ENCODE measurements at regions not wholly inside any gene's neighbourhood (a gene's known extent, or its start where the extent isn't known, plus 50 kb on each side); places are given as distances from the start of the nearest gene placed in this dataset.

- TF ChIP-seq CTCF (optimal IDR thresholded peaks at IDR 0.05 in 1 of 3, IDR thresholded peaks at IDR 0.05 in 1 of 3, conservative IDR thresholded peaks at IDR 0.05 in 1 of 3; ENCODE audit: extremely low read depth in 1 of 3, insufficient read depth in 2 of 3, low read length in 3 of 3) (no peak), EZH2 (IDR thresholded peaks at IDR 0.05; ENCODE audit: low read length) (no peak)
Measured at GRCh38 chr9:24820196-24820595, 274.5 kb upstream of the IZUMO3 start.
